Epidermal melanocyte (primary cell): ENCODE measurements at regions not wholly inside any gene's neighbourhood (a gene's known extent, or its start where the extent isn't known, plus 50 kb on each side); places are given as distances from the start of the nearest gene placed in this dataset.
A peak's percentile ranks its signal among the peaks of the same experiment; 100 is the strongest.

Source experiments
- DNase-seq: peaks from one replicate; pipeline ENCODE4 v3.0.0; 2011; ENCODE audit warnings: low spot score; ENCODE audit not compliant: insufficient read length

- DNase-seq: no peak
Observed at GRCh38 chr16:81185416-81185815, 53.1 kb upstream of the BCO1 start.

- peak; percentile 91 for DNase-seq
Observed at GRCh38 chr16:81181013-81181720, 57.3 kb upstream of the BCO1 start.

- DNase-seq: no peak
Observed at GRCh38 chr16:81180578-81180977, 57.9 kb upstream of the BCO1 start.

GRCh38 chr16:81179219-81179618 is 59.3 kb upstream of the BCO1 start:
- DNase-seq: no peak

GRCh38 chr16:81175325-81175891 is 63.1 kb upstream of the BCO1 start:
- no peak for DNase-seq

GRCh38 chr16:81174644-81175324 is 63.7 kb upstream of the BCO1 start:
- DNase-seq: no peak

- no peak for DNase-seq
Observed at GRCh38 chr16:81172769-81173658, 65.5 kb upstream of the BCO1 start.

- DNase-seq: no peak
Observed at GRCh38 chr16:81170824-81171223, 67.7 kb upstream of the BCO1 start.

- DNase-seq: no peak
Observed at GRCh38 chr16:81168406-81168805, 70.1 kb upstream of the BCO1 start.

GRCh38 chr16:81167851-81168250 is 70.6 kb upstream of the BCO1 start:
- no peak for DNase-seq

- DNase-seq: no peak
Observed at GRCh38 chr16:81166417-81167300, 70.5 kb upstream of the GCSH start.

GRCh38 chr16:81165411-81166097 is 69.4 kb upstream of the GCSH start:
- DNase-seq: no peak

GRCh38 chr16:81164958-81165357 is 68.8 kb upstream of the GCSH start:
- DNase-seq: no peak

GRCh38 chr16:81164481-81164880 is 68.3 kb upstream of the GCSH start:
- DNase-seq: no peak

- no peak for DNase-seq
Observed at GRCh38 chr16:81163671-81164070, 67.5 kb upstream of the GCSH start.

- no peak for DNase-seq
Observed at GRCh38 chr16:81158964-81159363, 62.8 kb upstream of the GCSH start.

- no peak for DNase-seq
Observed at GRCh38 chr16:81155769-81156168, 59.6 kb upstream of the GCSH start.

- DNase-seq: no peak
Observed at GRCh38 chr16:81151648-81152310, 55.6 kb upstream of the GCSH start.

- no peak for DNase-seq
Observed at GRCh38 chr16:81149614-81150013, 53.4 kb upstream of the GCSH start.

- no peak for DNase-seq
Observed at GRCh38 chr16:81148277-81148676, 52.1 kb upstream of the GCSH start.
